Endothelial cell of umbilical vein (primary cell): ENCODE measurements at regions not wholly inside any gene's neighbourhood (a gene's known extent, or its start where the extent isn't known, plus 50 kb on each side); places are given as distances from the start of the nearest gene placed in this dataset.

Source experiments
- BruUV-seq: library from RNA; stranded (reverse); fragments of 400-500 nt; replicated peaks from 2 replicates; lab custom pipeline; 2021; lab: Mats Ljungman, UMichigan
- CTCF ChIA-PET: fragments of 300-600, 350-600 bp; sonication (Branson Sonifier 250); formaldehyde crosslinking; loops from one replicate; lab custom pipeline; 2021; ENCODE audit warnings: antibody characterized with exemption, inconsistent platforms; lab: Charles Lee
- POLR2A ChIA-PET: fragments of 300-600, 350-600 bp; sonication (Branson Sonifier 250); formaldehyde crosslinking; loops from one replicate; lab custom pipeline; 2021; ENCODE audit warnings: antibody characterized with exemption, inconsistent platforms; lab: Charles Lee
- DNase-seq: peaks from one replicate; pipeline ENCODE4 v3.0.0-alpha.2; 2011; ENCODE audit warnings: low read depth, low spot score
- FAIRE-seq: peaks from 2 replicates; lab custom pipeline; 2011; peaks lifted over from hg19 to GRCh38; lab: Jason Lieb, UNC
- H2AFZ ChIP-seq: 2 replicates; pipeline ENCODE4 v1.6.0; 2012; ENCODE audit warnings: low read depth, low read length, control low read depth, inconsistent platforms
- H3K27ac ChIP-seq: 2 replicates; pipeline ENCODE4 v1.5.1; 2011; ENCODE audit warnings: low read depth, mild to moderate bottlenecking, control low read depth, low read length, moderate library complexity; ENCODE audit not compliant: insufficient read depth
- H3K27me3 ChIP-seq, 2 experiments: 2 replicates each; pipeline versions ENCODE4 v1.6.0 to v1.6.1; 2011; ENCODE audit warnings: low read length in 2 of 2, mixed read lengths in 1 of 2; ENCODE audit not compliant: control insufficient read depth in 2 of 2, insufficient read depth in 2 of 2
- H3K36me3 ChIP-seq, 2 experiments: 2 replicates in 1 of 2; 3 replicates in 1 of 2; pipeline ENCODE4 v1.5.1; 2011; ENCODE audit warnings: low read length in 2 of 2, mild to moderate bottlenecking in 1 of 2, moderate library complexity in 1 of 2; ENCODE audit not compliant: control insufficient read depth in 2 of 2, insufficient read depth in 2 of 2; ENCODE audit errors: extremely low read depth in 1 of 2
- H3K4me1 ChIP-seq: 3 replicates; pipeline ENCODE4 v1.5.1; 2011; ENCODE audit warnings: mild to moderate bottlenecking, low read length; ENCODE audit not compliant: control insufficient read depth, insufficient read depth; ENCODE audit errors: extremely low read depth
- H3K4me2 ChIP-seq: 2 replicates; pipeline ENCODE4 v1.6.1; 2011; ENCODE audit warnings: low read length, control low read depth, mixed read lengths; ENCODE audit not compliant: insufficient read depth
- H3K4me3 ChIP-seq, 3 experiments: fragments of 200-600 bp in 1 of 3; sonication (generic), shearing (Covaris generic) in 1 of 3; replicated peaks in 1 of 3; 2 replicates each; pipeline ENCODE4 v1.5.1; 2011 to 2016; ENCODE audit warnings: control low read depth in 3 of 3, low read length in 3 of 3, mild to moderate bottlenecking in 2 of 3, inconsistent platforms in 1 of 3, low read depth in 1 of 3, moderate library complexity in 1 of 3; ENCODE audit not compliant: insufficient read depth in 1 of 3
- H3K79me2 ChIP-seq: 2 replicates; pipeline ENCODE4 v1.6.0; 2012; ENCODE audit warnings: low read length, inconsistent platforms; ENCODE audit not compliant: control insufficient read depth, insufficient read depth
- H3K9ac ChIP-seq: replicated peaks from 2 replicates; pipeline ENCODE3; 2011; ENCODE audit warnings: low read length, control low read depth; ENCODE audit not compliant: insufficient read depth; ENCODE audit errors: extremely low read depth
- H3K9me1 ChIP-seq: replicated peaks from 3 replicates; pipeline ENCODE4 v1.6.0; 2011; ENCODE audit warnings: mild to moderate bottlenecking, low read length; ENCODE audit not compliant: control insufficient read depth, insufficient read depth; ENCODE audit errors: extremely low read depth
- H3K9me3 ChIP-seq: replicated peaks from 2 replicates; pipeline ENCODE4 v1.5.1; 2012; ENCODE audit warnings: low read length, inconsistent platforms; ENCODE audit not compliant: control insufficient read depth, insufficient read depth
- H4K20me1 ChIP-seq: replicated peaks from 2 replicates; pipeline ENCODE3; 2011; ENCODE audit warnings: mild to moderate bottlenecking, low read length; ENCODE audit not compliant: control insufficient read depth, insufficient read depth; ENCODE audit errors: extremely low read depth
- EZH2 ChIP-seq: IDR thresholded peaks from 2 replicates; pipeline ENCODE4 v1.6.1; 2012; ENCODE audit warnings: borderline replicate concordance, low read depth, mild to moderate bottlenecking, moderate library complexity, low read length, inconsistent platforms; ENCODE audit not compliant: severe bottlenecking
- FOS ChIP-seq: IDR thresholded peaks from 2 replicates; pipeline ENCODE4 v1.6.1; 2011; ENCODE audit warnings: mild to moderate bottlenecking, low read length, moderate library complexity, borderline replicate concordance; ENCODE audit not compliant: insufficient read depth
- GATA2 ChIP-seq: IDR thresholded peaks from 2 replicates; pipeline ENCODE4 v1.7.0; 2011; ENCODE audit warnings: low read depth, mild to moderate bottlenecking, moderate library complexity, mixed read lengths, low read length; ENCODE audit not compliant: insufficient read length, insufficient read depth
- JUN ChIP-seq: IDR thresholded peaks from 2 replicates; pipeline ENCODE4 v1.6.1; 2011; ENCODE audit warnings: borderline replicate concordance, low read depth; ENCODE audit not compliant: insufficient read length, insufficient read depth
- MYC ChIP-seq: IDR thresholded peaks from one replicate; pipeline ENCODE4 v1.6.1; 2011; ENCODE audit warnings: mild to moderate bottlenecking, low read depth, low read length
- POLR2A ChIP-seq: IDR thresholded peaks from 2 replicates; pipeline ENCODE4 v1.6.1; 2012; ENCODE audit warnings: low read depth, mild to moderate bottlenecking, control low read depth, low read length
- POLR2AphosphoS5 ChIP-seq: IDR thresholded peaks from 2 replicates; pipeline ENCODE4 v1.6.1; 2012; ENCODE audit warnings: low read depth, mild to moderate bottlenecking, control low read depth, low read length, moderate library complexity; ENCODE audit not compliant: insufficient read depth
- dilution Hi-C: fragments of 300-500 bp; cut with MboI; formaldehyde crosslinking; loops from one replicate; pipeline ENCODE4 v1.15.0; 2019; ENCODE audit warnings: low sequenced_read_pairs; ENCODE audit not compliant: extremely low pct_ligation_motif_present
- intact Hi-C: fragments of 100-400 bp; cut with micrococcal nuclease; formaldehyde crosslinking; loops from one replicate; pipeline ENCODE4 v1.10.0; 2022
- TF ChIP-seq, protein P1 (sequence below), 2 donors: IDR thresholded peaks; 1 replicate in 1 of 2; 2 replicates in 1 of 2; pipeline ENCODE4 v1.5.1; 2011; ENCODE audit warnings: low read length in 2 of 2, mild to moderate bottlenecking in 2 of 2, moderate library complexity in 2 of 2, control low read depth in 1 of 2, inconsistent platforms in 1 of 2, low read depth in 1 of 2; ENCODE audit not compliant: insufficient read depth in 1 of 2; ENCODE audit errors: extremely low read depth in 1 of 2
- TF ChIP-seq, protein P2 (sequence below): IDR thresholded peaks from 2 replicates; pipeline ENCODE4 v1.6.1; 2011; ENCODE audit not compliant: insufficient read depth, insufficient read length

DNA sequence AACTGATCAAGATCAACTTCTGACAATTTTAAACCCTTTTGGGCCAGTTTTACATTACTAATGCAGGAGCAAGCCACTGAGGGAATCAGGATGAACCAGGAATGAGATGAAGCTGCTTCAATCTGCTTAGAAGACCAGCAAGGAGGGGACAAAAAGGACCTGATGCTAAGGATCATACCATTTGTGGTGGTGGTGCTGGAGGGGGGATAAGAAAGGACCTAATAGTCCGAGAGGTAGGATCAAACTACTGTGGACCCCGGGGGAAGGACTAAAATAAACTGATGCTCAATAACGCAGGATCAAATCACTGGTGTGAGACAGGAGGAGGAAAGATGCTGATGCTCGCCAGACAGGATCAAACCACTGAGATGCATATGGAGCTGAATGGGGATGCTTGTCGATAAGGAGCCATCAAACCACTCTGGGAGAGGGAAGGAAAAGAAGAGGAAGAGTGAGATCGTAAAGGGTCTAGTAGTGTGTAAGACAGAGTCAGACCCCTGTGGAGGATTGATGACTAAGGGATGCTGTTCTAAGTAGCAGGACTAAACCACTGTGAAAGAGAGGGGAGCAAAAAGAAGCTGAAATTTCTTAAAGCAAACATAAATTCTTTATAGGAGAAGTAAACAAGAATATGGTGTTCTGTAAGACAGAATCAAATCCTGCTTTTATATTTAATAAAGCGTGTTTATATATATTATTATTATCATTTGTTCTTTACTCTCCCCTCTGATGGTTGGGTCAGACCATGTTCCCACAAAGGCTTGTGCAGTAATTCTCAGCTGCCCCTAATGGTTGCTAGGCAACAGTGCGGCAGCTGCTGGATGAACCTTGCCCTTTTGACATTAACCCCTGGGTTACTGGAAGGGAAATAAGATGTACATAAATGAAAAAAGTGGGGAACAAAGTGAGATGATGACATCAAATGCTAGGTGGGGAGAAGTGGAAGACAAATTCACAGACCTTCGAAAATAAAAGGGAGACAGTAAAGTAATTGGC, 432.5 kb upstream of the FGF16 start:
- Histone ChIP-seq H3K4me3 (no peak overlapping the region), H3K4me2 (no peak overlapping the region), H3K27ac (no peak overlapping the region), H3K9me1 (no peaks in the 10 kb centered on the region), H4K20me1 (no peaks in the 10 kb centered on the region), H3K9ac (no peak overlapping the region), H3K36me3 (no peaks in the 10 kb centered on the region), H3K27me3 (no peaks in the 10 kb centered on the region), H3K79me2 (no peaks in the 10 kb centered on the region), H2AFZ (no peak overlapping the region), H3K4me1 (no peaks in the 10 kb centered on the region), H3K9me3 (no peaks in the 10 kb centered on the region)
- POLR2A ChIA-PET, result no interaction called here
- no TSS peak for BruUV-seq
- DNase-seq (no peak), FAIRE-seq (no peak)
- dilution Hi-C loops, result no loop called here
- TF ChIP-seq FOS (no peak), JUN (no peak), MYC (no peak), GATA2 (no peak), POLR2A (no peak), POLR2AphosphoS5 (no peak), EZH2 (no peak)
- TF ChIP-seq, protein P1, sequence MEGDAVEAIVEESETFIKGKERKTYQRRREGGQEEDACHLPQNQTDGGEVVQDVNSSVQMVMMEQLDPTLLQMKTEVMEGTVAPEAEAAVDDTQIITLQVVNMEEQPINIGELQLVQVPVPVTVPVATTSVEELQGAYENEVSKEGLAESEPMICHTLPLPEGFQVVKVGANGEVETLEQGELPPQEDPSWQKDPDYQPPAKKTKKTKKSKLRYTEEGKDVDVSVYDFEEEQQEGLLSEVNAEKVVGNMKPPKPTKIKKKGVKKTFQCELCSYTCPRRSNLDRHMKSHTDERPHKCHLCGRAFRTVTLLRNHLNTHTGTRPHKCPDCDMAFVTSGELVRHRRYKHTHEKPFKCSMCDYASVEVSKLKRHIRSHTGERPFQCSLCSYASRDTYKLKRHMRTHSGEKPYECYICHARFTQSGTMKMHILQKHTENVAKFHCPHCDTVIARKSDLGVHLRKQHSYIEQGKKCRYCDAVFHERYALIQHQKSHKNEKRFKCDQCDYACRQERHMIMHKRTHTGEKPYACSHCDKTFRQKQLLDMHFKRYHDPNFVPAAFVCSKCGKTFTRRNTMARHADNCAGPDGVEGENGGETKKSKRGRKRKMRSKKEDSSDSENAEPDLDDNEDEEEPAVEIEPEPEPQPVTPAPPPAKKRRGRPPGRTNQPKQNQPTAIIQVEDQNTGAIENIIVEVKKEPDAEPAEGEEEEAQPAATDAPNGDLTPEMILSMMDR (IDR thresholded peaks at IDR 0.05; ENCODE audit: extremely low read depth in 1 of 2, insufficient read depth in 1 of 2, low read depth in 1 of 2, low read length in 2 of 2), result no peak
- TF ChIP-seq, protein P2, sequence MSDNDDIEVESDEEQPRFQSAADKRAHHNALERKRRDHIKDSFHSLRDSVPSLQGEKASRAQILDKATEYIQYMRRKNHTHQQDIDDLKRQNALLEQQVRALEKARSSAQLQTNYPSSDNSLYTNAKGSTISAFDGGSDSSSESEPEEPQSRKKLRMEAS, result no peak
- intact Hi-C loops, result no loop called here
- CTCF ChIA-PET, result no interaction called here
